ENCODE measurements at regions not wholly inside any gene's neighbourhood (a gene's known extent, or its start where the extent isn't known, plus 50 kb on each side); places are given as distances from the start of the nearest gene placed in this dataset.

DNA sequence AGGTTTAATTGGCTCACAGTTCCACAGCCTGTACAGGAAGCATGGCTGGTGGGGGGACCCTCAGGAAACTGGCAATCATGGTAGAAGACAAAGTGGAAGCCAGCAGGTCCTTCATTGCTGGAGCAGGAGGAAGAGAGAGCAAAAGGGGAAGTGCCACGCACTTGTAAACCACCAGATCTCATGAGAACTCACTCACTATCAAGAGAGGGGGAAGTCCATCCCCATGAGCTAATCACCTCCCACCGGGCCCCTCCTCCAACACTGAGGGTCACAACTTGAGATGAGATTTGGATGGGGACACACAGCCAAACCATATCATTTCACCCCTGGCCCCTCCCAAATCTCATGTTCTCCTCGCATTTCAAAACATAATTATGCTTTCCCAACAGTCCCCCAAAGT is 171.9 kb upstream of the CACNA2D1 start:
- TF ChIP-seq POLR2A (IDR thresholded peaks at IDR 0.05) (no peak), POLR2AphosphoS5 (IDR thresholded peaks at IDR 0.05) (no peak), EP300 (IDR thresholded peaks at IDR 0.05) (no peak)
- TF ChIP-seq, protein P1, sequence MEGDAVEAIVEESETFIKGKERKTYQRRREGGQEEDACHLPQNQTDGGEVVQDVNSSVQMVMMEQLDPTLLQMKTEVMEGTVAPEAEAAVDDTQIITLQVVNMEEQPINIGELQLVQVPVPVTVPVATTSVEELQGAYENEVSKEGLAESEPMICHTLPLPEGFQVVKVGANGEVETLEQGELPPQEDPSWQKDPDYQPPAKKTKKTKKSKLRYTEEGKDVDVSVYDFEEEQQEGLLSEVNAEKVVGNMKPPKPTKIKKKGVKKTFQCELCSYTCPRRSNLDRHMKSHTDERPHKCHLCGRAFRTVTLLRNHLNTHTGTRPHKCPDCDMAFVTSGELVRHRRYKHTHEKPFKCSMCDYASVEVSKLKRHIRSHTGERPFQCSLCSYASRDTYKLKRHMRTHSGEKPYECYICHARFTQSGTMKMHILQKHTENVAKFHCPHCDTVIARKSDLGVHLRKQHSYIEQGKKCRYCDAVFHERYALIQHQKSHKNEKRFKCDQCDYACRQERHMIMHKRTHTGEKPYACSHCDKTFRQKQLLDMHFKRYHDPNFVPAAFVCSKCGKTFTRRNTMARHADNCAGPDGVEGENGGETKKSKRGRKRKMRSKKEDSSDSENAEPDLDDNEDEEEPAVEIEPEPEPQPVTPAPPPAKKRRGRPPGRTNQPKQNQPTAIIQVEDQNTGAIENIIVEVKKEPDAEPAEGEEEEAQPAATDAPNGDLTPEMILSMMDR (IDR thresholded peaks at IDR 0.05), result no peak
